NCI-H2107 treated with DMSO at 0.1 percent for 48 hours (cell line): ENCODE measurements at regions not wholly inside any gene's neighbourhood (a gene's known extent, or its start where the extent isn't known, plus 50 kb on each side); places are given as distances from the start of the nearest gene placed in this dataset.
"Not testable (repeated sequence)": the region's sequence is repeated elsewhere in the genome, so short reads cannot be mapped to it uniquely, and the experiment has no call there.

Source experiments
- DNase-seq: peaks from one replicate; lab custom pipeline; 2025; ENCODE audit not compliant: unreplicated experiment; lab: John Stamatoyannopoulos, UW

DNA sequence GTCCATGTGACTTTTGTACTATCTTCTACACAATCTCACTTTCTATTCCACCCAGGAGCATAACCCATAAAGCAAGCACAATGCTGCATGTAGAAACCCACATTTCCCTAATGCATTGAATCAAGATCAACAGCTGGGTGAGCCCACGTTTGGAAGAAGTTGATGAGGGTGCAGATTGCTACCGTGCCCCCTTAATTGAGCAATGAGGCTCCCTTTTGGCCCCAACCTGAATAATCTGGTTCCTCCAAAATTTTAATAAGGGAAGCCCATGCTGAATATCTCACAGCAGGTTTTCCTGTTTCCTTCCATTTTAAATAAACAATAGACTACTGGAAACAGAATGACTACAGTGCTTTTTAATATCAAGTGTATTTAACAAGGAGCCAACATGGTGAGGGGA lies 403.6 kb upstream of the SGCG start:
- DNase-seq = no peak

DNA sequence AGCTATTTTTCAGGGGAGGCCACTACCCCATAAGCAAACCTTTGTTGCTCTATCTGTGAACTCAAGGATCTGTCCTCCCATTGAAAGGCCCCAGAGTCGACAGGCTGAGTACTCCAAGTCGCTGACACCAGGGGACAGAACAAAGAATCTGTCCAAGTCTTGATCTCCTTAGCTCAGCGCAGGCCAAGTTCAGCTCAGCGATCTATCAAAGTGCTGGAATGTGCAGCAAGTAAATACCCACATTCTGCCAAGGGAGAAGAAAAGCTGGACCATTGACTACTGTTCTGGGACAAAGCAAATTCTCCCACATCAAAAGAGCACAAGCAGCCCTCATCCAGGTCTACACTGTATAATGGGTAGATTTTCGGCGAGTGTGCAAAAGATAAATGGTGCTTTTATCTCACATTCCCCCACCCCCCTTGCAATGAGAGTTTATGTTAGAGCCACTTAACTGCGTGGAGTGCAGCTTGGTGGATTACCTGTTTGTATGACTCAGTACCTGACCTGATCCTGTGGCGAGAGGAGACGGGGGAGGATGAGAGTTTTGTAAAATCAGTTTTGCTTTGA lies 391.7 kb upstream of the SGCG start:
- no peak for DNase-seq

DNA sequence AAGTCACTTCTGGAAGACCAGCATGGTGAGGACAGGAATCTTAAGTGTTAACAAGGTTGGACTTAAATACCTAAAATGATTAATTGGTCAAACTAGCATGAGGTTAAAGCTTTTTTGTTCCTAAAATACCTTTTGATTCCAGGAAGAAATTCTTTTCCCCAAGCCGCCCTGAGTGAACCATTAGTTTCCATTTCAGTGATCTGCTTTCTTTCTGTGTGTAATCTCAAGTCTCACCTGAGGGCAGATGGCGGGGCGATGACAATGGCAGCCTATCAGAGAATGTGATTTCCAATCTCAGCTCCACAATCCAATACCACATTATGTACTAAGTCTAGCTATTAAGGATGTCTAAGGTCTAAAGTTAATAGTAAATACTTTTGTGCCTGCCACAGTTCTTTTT lies 390.9 kb upstream of the SGCG start:
- DNase-seq = no peak

GRCh38 chr13:22793598-22794134 lies 387.1 kb upstream of the SGCG start:
- DNase-seq = no peak

GRCh38 chr13:22800526-22801401 lies 380.0 kb upstream of the SGCG start:
- DNase-seq = no peak

DNA sequence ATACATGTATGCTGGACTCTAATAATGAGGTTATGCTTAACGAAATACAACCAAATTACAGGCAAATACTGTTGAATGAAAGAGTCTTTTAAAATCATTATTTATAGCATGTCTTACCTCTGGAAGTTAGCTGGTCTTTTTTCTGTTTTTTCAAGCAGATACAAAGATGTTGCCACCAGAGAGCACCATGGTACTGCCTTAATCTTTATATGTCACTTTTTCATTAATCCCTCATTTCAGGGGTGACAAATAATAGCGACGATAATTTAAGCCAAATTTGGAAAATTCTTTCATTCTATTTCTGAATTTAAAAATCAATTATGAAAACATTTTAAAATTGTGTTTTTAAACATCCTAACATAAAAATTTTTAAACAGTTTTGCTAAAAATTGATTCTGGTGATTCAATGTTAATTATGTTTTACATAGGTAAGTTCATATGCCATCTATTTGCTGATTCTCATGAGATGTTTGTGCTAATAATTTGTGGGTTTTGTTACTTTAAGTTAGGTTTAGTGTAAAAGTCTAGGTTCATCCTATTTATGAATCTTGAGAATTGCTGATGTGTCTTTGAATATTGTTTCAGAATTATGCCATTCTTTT lies 379.3 kb upstream of the SGCG start:
- DNase-seq = no peak

DNA sequence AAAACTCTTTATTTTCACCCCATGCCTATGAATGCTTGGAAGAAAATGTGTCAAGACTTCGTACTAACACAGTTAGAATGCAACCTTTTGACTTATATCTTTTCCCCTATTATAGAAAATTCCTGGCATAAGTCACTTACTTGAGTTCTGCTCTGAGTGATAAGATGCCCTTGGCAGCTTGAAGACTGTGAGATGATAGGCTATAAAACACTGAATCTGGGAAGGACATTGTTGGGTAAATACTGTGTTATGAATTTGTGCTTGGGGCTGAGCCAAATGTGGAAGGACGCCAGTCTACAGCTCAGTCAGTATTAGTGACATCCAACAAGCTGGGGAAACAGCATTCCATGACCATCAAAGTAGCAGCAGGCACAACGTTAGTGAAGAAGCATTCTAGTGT lies 368.0 kb upstream of the SGCG start:
- DNase-seq = no peak

DNA sequence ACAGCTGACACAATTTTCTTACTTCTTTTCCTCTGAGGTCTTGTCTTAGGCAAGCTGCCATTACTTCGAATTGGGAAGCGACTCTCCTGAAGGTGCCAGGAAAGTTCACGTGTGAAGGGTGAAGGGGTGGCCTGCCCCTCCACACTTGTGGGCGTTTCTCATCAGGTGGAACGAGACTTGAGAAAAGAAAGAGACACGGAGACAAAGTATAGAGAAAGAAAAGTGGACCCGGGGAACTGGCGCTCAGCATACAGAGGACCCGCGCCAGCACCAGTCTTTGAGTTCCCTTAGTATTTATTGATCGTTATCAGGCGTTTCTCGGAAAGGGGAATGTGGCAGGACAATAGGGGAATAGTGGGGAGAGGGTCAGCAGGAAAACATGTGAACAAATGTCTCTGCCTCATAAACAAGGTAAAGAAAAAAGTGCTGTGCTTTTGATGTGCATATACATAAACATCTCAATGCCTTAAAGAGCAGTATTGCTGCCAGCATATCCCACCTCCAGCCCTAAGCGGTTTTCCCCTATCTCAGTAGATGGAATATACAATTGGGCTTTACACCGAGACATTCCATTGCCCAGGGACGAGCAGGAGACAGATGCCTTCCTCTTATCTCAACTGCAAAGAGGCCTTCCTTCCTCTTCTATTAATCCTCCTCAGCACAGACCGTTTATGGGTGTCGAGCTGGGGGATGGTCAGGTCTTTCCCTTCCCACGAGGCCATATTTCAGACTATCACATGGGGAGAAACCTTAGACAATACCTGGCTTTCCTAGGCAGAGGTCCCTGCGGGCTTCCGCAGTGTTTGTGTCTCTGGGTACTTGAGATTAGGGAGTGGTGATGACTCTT lies 367.0 kb upstream of the SGCG start:
- not testable (repeated sequence) for DNase-seq

- not testable (repeated sequence) for DNase-seq
These were observed 366.3 kb upstream of the SGCG start for GRCh38 chr13:22814433-22814832.

DNA sequence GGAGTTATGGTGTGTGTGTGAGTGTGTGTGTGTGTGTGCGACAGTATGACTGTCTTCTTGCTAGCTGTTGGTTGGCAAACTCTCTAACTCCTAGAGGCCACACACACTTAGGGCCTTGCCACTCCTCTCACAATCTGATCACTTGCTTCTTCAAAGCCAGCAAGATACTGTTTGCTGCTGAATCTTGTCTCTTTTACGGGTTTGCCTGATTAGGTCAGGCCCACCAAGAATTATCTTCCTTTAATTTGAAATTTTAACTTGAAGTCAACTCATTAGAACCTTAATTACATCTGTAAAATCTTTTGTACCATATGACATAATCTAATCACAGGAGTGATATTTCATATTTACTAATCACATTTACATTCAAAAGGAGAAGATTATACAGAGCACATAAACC lies 359.2 kb upstream of the SGCG start:
- DNase-seq = no peak

DNA sequence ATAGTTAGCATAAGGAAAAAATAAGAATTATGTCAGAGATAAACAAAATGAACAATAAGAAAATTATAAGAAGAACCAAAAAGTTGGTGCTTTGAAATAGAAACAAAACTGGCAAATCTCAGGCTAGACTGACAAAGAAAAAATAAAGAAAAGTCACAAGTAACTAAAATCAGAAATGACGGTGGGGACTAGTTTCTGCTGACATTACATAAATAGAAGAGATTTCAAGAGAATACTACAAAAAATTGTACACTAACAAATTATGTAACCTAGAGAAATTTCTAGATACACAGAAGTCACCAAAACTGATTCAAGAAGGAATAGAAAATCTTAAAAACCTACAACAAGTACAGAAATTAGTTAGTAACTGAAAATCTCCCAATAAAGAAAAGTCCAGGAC lies 355.6 kb upstream of the SGCG start:
- DNase-seq = no peak

- no peak for DNase-seq
These were observed 352.7 kb upstream of the SGCG start for GRCh38 chr13:22828081-22828480.

DNA sequence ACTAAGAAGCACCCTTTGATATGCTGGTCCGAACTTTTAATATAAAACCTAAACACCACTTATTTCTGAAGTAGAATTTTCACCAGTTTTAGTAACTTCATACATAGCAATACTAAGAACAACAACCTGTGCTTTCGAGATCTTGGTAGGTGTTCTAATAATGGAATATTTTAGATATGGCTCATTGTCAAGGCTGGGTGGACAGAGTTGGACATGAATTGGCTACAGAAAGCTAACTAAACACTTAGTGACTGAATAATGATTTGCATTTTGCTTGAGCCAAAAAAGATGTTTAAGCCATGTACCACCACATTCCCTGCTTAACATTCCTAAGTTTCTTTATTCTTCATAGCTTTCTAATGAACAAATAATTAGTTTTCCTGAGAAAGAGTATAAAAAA lies 344.3 kb upstream of the SGCG start:
- no peak for DNase-seq

DNA sequence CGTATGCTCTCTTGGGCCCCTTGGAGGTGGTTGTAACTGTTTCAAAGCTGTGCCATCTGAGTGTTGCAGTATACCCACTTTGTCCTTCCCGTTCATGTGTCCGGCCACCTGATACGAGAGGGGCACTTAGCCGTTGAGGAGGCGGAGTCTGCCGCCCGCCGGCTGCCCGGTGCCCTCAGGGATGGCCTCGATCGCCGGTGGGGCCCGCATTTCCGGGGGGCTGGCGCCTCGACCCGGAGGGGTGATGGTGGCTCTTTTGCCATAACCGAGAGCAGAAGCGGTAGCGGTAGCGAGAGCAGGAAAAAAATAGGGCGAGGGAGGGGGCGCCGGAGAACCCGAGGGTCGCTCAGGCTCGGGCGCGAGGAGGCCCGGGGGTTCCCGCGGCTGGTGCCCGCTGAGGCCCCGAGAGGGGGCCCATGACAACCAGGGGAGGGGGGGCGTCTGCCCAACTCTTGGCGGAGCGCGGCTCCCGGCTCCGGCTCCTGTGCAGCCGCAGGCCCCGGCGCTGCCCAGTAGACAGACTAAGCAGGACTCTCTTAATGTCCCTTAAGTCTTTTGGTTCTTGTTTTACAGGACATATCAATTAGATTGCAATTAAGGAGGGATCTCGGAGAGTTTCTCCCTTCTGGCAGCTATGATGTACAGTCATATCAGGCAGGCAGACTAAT lies 342.7 kb upstream of the SGCG start:
- no peak for DNase-seq

DNA sequence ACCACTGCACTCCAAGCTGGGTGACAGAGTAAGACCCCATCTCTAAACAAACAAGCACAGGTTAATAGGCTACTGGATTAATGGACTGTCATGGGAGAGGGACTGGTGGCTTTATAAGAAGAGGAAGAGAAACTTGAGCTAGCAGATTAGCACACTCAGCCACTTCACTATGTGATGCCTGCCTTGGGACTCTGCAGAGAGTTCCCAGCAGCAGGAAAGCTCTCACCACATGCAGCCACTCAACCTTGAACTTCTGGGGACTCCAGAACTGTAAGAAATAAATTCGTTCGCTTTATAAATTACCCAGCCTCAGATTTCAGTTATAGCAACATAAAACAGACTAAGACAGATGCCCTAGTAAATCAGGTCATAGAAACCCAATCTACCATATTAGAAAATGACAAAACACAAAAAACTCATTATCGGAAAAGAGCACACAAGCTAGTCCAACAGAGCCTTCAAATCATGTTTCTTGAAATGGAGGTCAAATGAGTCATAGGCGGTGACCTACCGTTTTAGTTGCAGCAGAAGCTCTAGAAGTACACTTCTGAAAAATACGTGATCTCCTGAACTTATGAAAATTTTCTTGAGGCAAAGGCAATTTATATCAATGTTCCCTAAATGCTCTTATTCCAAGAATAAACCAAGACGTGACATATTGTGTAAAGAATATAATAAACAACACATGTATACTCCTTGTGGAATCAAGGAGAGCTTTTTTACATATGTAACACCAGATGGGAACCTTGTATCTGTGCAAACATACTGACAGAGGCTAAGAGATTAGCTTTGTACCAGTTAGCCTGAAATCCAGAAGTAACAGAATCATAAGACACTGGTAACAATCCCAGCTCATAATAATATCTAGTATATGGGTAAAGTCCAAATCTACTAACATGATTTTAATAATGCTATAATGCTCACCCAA lies 340.9 kb upstream of the SGCG start:
- no peak for DNase-seq

- no peak for DNase-seq
These were observed 334.2 kb upstream of the SGCG start for GRCh38 chr13:22846551-22846950.

DNA sequence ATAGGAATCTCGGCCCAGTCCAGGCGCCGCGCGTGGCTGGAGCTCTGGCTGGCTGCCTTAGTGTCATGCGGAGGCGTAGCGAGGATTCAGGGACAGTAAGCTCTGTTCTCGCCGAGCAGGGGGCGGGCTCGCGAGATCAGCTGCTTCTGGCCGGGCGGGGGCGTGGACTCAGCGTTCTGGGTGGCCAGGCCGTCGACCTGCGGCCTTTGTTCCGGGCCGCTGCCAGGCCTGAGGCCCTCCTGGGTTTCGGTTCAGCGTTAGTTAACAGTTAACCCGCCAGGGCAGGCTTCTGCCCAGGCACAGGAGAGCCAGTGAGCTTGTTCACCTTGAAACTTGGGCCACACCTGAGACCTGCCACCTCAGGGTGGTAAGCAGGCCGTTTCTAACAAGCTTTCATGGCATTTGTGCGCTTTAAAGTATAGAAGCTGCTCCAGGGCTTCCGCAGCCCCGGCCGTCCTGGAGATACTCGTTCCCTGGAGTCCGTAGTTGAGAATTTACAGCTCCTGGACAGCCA lies 332.2 kb upstream of the SGCG start:
- no peak for DNase-seq

DNA sequence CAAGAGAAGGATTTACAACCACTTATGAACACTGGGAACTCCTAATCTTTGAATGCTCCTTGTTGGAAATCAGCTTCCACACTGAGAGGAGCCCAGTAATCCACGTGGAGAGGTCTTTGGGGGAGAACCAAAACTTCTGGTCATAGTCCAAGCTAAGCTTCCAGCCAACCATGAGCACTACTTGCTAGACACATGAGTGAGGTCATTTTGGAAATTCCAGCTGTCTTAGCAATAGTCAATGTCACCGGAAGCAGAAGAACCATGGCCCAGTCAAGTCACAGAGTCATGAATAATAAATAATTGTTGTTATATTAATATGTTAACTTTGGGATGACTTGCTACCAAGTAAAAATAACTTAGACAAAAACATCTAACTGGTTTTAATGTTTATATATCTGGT lies 324.9 kb upstream of the SGCG start:
- no peak for DNase-seq

DNA sequence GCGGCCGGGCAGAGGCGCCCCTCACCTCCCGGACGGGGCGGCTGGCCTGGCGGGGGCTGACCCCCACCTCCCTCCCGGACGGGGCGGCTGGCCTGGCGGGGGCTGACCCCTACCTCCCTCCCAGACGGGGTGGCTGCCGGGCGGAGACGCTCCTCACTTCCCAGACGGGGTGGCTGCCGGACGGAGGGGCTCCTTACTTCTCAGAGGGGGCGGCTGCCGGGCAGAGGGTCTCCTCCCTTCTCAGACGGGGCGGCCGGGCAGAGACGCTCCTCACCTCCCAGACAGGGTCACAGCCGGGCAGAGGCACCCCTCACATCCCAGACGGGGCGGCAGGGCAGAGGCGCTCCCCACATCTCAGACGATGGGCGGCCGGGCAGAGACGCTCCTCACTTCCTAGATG lies 321.8 kb upstream of the SGCG start:
- DNase-seq = not testable (repeated sequence)
